PC-9 (cell line): ENCODE measurements at regions not wholly inside any gene's neighbourhood (a gene's known extent, or its start where the extent isn't known, plus 50 kb on each side); places are given as distances from the start of the nearest gene placed in this dataset.

Experiments used
- BruUV-seq: library from RNA; stranded (reverse); fragments of 400-500 nt; replicated peaks from 2 replicates; lab custom pipeline; 2021; lab: Mats Ljungman, UMichigan
- CTCF ChIA-PET: fragments of 300-600 bp; sonication (Branson Sonifier 250); formaldehyde crosslinking; loops from one replicate; lab custom pipeline; 2022; ENCODE audit warnings: antibody characterized with exemption; lab: Charles Lee
- POLR2A ChIA-PET: fragments of 300-600 bp; sonication (Branson Sonifier 250); formaldehyde crosslinking; loops from one replicate; lab custom pipeline; 2022; ENCODE audit warnings: antibody characterized with exemption; ENCODE audit not compliant: unreplicated experiment; lab: Charles Lee
- DNase-seq, 2 experiments: peaks; one replicate each; pipeline versions ENCODE4 v3.0.0 to v3.0.0-alpha.2; 2015 to 2022; ENCODE audit warnings: mixed read lengths in 1 of 2
- H2AFZ ChIP-seq: fragments of 200-600 bp; sonication (generic); 2 replicates; pipeline ENCODE4 v1.8.1; 2017; ENCODE audit warnings: antibody characterized with exemption
- H3F3A ChIP-seq: fragments of 200-600 bp; sonication (generic); 2 replicates; pipeline ENCODE4 v1.8.1; 2017; ENCODE audit warnings: antibody characterized with exemption, mild to moderate bottlenecking, low read depth; ENCODE audit not compliant: insufficient read depth
- H3K27ac ChIP-seq: fragments of 200-600 bp; sonication (generic); 2 replicates; pipeline ENCODE4 v1.6.1; 2016; ENCODE audit warnings: mixed run types
- H3K27me3 ChIP-seq: fragments of 200-600 bp; sonication (generic); 2 replicates; pipeline ENCODE4 v1.6.1; 2016; ENCODE audit warnings: low read depth, mixed run types; ENCODE audit not compliant: insufficient read depth
- H3K36me3 ChIP-seq: fragments of 200-600 bp; sonication (generic); 2 replicates; pipeline ENCODE4 v1.6.1; 2016; ENCODE audit warnings: low read depth, mixed run types
- H3K4me1 ChIP-seq: fragments of 200-600 bp; sonication (generic); replicated peaks from 2 replicates; pipeline ENCODE4 v1.6.1; 2016; ENCODE audit warnings: mixed run types; ENCODE audit not compliant: insufficient read depth
- H3K4me2 ChIP-seq: fragments of 200-600 bp; sonication (generic); 2 replicates; pipeline ENCODE4 v1.6.1; 2017; ENCODE audit warnings: mixed run types
- H3K4me3 ChIP-seq: fragments of 200-600 bp; sonication (generic); 2 replicates; pipeline ENCODE4 v1.6.1; 2016; ENCODE audit warnings: mixed run types
- H3K79me2 ChIP-seq: fragments of 200-600 bp; sonication (generic); 2 replicates; pipeline ENCODE4 v1.6.1; 2017; ENCODE audit warnings: low read depth, mixed run types
- H3K9me2 ChIP-seq: fragments of 200-600 bp; sonication (generic); 2 replicates; pipeline ENCODE4 v1.8.1; 2017; ENCODE audit warnings: mild to moderate bottlenecking; ENCODE audit not compliant: insufficient read depth
- H3K9me3 ChIP-seq: fragments of 200-600 bp; sonication (generic); 2 replicates; pipeline ENCODE4 v1.8.1; 2016; ENCODE audit warnings: low read depth; ENCODE audit not compliant: insufficient read depth
- H4K20me1 ChIP-seq: fragments of 200-600 bp; sonication (generic); 2 replicates; pipeline ENCODE4 v1.8.1; 2017; ENCODE audit not compliant: insufficient read depth
- CTCF ChIP-seq: fragments of 200-600 bp; sonication (generic); conservative IDR thresholded peaks from 2 replicates; pipeline ENCODE4 v1.6.1; 2017; ENCODE audit warnings: mixed run types, antibody characterized with exemption, mild to moderate bottlenecking, moderate library complexity
- EZH2 ChIP-seq: fragments of 200-600 bp; sonication (generic); IDR thresholded peaks from 2 replicates; pipeline ENCODE4 v1.8.0; 2017; ENCODE audit warnings: antibody characterized with exemption, low read depth
- intact Hi-C: fragments of 100-400 bp; cut with micrococcal nuclease; formaldehyde crosslinking; loops from one replicate; pipeline ENCODE4 v1.10.0; 2022; ENCODE audit not compliant: unreplicated experiment

DNA sequence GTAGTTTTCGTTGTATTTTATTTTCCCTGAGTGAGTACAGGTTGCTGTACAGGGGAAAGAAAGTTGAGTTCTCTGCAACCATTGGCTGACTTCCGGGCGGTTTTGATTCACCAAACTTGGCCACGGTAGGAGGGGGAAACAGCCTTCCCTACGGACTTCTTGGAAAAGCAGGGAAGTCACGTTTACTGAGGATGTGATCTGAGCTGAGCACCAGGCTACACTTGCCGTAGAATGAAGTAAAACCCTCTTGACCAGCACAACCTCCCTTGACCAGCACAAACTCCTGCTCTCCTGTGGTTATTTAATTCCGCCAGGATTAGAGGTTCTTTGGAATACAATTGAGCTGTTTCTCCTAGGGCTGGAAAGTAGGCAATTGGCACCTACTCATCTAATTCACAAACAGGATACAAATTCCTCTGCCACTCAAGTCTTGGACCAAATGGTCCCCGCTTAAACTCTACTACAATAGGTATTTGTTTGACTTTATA, 242.0 kb upstream of the RBFOX1 start:
- Histone ChIP-seq H3K27ac (no peak overlapping the region), H3K27me3 (peaks cover 35% of the 10 kb centered on the region), H3K79me2 (no peaks in the 10 kb centered on the region), H2AFZ (no peak overlapping the region), H3K9me3 (no peaks in the 10 kb centered on the region; the same call in 1 of the 2 replicates), H4K20me1 (no peaks in the 10 kb centered on the region), H3K9me2 (no peaks in the 10 kb centered on the region), H3K4me2 (no peak overlapping the region), H3K36me3 (no peaks in the 10 kb centered on the region), H3F3A (no peaks in the 10 kb centered on the region), H3K4me3 (no peak overlapping the region), H3K4me1 (no peaks in the 10 kb centered on the region)
- ChIA-PET CTCF (no interaction called here), POLR2A (no interaction called here)
- TF ChIP-seq EZH2: no peak
- no peak for DNase-seq
- intact Hi-C loops: no loop called here
- BruUV-seq: no TSS peak

GRCh38 chr16:7089751-7090150, 242.9 kb upstream of the RBFOX1 start:
- no peaks in the 10 kb centered on the region for H4K20me1 ChIP-seq
- intact Hi-C loops: no loop called here
- POLR2A ChIA-PET: no interaction called here
- CTCF ChIA-PET: no interaction called here
- peaks cover 38% of the 10 kb centered on the region for H3K27me3 ChIP-seq
- H2AFZ ChIP-seq: no peak overlapping the region
- H3K27ac ChIP-seq: no peak overlapping the region
- H3K79me2 ChIP-seq: no peaks in the 10 kb centered on the region
- H3K36me3 ChIP-seq: no peaks in the 10 kb centered on the region
- H3K4me3 ChIP-seq: no peak overlapping the region
- no peaks in the 10 kb centered on the region for H3F3A ChIP-seq
- no peak overlapping the region for H3K4me2 ChIP-seq
- no peaks in the 10 kb centered on the region for H3K9me2 ChIP-seq
- no TSS peak for BruUV-seq
- no peaks in the 10 kb centered on the region; the same call in 1 of the 2 replicates for H3K9me3 ChIP-seq
- no peaks in the 10 kb centered on the region for H3K4me1 ChIP-seq
- no peak for DNase-seq
- TF ChIP-seq CTCF: no peak
- no peak for TF ChIP-seq EZH2

GRCh38 chr16:7088711-7089110, 243.9 kb upstream of the RBFOX1 start:
- Histone ChIP-seq H3K36me3 (no peaks in the 10 kb centered on the region), H2AFZ (no peak overlapping the region), H3F3A (no peaks in the 10 kb centered on the region), H3K4me3 (no peak overlapping the region), H3K9me3 (no peaks in the 10 kb centered on the region; the same call in 1 of the 2 replicates), H3K27ac (no peak overlapping the region), H3K27me3 (peaks cover 41% of the 10 kb centered on the region), H3K4me2 (no peak overlapping the region), H3K79me2 (no peaks in the 10 kb centered on the region), H3K4me1 (no peaks in the 10 kb centered on the region), H3K9me2 (no peaks in the 10 kb centered on the region), H4K20me1 (no peaks in the 10 kb centered on the region)
- no peak for TF ChIP-seq EZH2
- TF ChIP-seq CTCF: no peak
- ChIA-PET POLR2A (no interaction called here), CTCF (no interaction called here)
- DNase-seq: no peak
- BruUV-seq: no TSS peak
- intact Hi-C loops: no loop called here
